ENCODE measurements at regions not wholly inside any gene's neighbourhood (a gene's known extent, or its start where the extent isn't known, plus 50 kb on each side); places are given as distances from the start of the nearest gene placed in this dataset.

DNA sequence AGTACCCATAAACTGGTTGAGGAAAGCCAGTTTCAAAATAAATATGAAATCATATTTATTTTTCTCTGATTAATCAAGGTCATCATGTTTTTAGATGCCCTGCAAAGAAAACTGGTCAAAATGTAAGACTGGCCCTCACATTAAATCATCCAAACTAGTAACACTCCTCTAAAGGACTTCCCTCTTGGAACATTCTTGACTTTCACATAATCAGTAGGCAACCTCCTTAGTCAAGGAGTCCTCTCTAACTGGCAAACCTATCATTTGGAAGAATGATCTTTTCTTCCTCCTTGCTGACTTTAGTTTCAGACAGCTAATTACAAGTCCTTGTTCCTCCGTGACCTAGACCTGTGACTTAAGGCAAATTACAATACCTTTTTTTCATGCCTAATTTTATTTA is 82.5 kb upstream of the DCBLD2 start:
- Histone ChIP-seq H3K79me1 (ENCODE audit: insufficient read depth, low read depth, low read length, poor library complexity, severe bottlenecking) (no peaks in the 10 kb centered on the region), H3K79me2 (ENCODE audit: insufficient read depth, low read length) (no peaks in the 10 kb centered on the region), H3K23me2 (ENCODE audit: insufficient read length, low read depth, low read length, poor library complexity, severe bottlenecking) (no peaks in the 10 kb centered on the region), H2BK15ac (ENCODE audit: low read depth, low read length) (no peak overlapping the region), H3K4me2 (ENCODE audit: insufficient read depth, insufficient read length, low read length) (no peak overlapping the region), H2BK120ac (ENCODE audit: low read depth, low read length, poor library complexity, severe bottlenecking) (no peak overlapping the region), H3K4me1 (ENCODE audit: insufficient read depth, low read length) (no peaks in the 10 kb centered on the region), H3K27ac (ENCODE audit: insufficient read length, low read depth, low read length) (no peak overlapping the region), H3K14ac (ENCODE audit: insufficient read depth, low read length) (no peak overlapping the region), H4K8ac (replicated peaks; ENCODE audit: insufficient read length, low read depth, low read length) (no peak overlapping the region), H3K56ac (ENCODE audit: insufficient read length, low read depth, low read length) (no peak overlapping the region), H3K23ac (ENCODE audit: insufficient read length, low read depth, low read length) (no peak overlapping the region), H2AK5ac (ENCODE audit: insufficient read length, low read length) (no peak overlapping the region), H4K20me1 (ENCODE audit: control insufficient read depth, insufficient read depth, insufficient read length) (no peaks in the 10 kb centered on the region), H4K91ac (ENCODE audit: insufficient read length, low read depth, low read length) (no peak overlapping the region), H2AFZ (ENCODE audit: low read length) (no peak overlapping the region), H3K27me3 (ENCODE audit: insufficient read depth, low read length) (no peaks in the 10 kb centered on the region), H2BK12ac (ENCODE audit: insufficient read length, low read depth, low read length) (no peak overlapping the region), H2BK5ac (ENCODE audit: insufficient read length, low read length) (no peak overlapping the region), H3T11ph (ENCODE audit: low read length) (no peak overlapping the region), H2BK20ac (ENCODE audit: low read depth, low read length, poor library complexity, severe bottlenecking) (no peak overlapping the region), H3K9me3 (ENCODE audit: control insufficient read depth, low read depth, low read length) (no peaks in the 10 kb centered on the region), H3K4ac (ENCODE audit: low read depth, low read length) (no peak overlapping the region), H3K9ac (ENCODE audit: extremely low read depth, insufficient read length, low read length) (no peak overlapping the region), H3K18ac (ENCODE audit: insufficient read length, low read depth, low read length) (no peak overlapping the region), H4K5ac (ENCODE audit: insufficient read length, low read depth, low read length) (no peak overlapping the region)
- no peak for TF ChIP-seq CTCF (conservative IDR thresholded peaks at IDR 0.05)
- Mint-ChIP-seq H3K4me3 (no peak overlapping the region), H3K4me1 (peaks cover 18 to 21% of the 10 kb centered on the region in 2 experiments), H3K36me3 (ENCODE audit: insufficient read depth in 1 of 3, low read depth in 3 of 3) (no peaks in the 10 kb centered on the region), H3K9me3 (no peaks in the 10 kb centered on the region), H3K27me3 (ENCODE audit: low read depth) (no peaks in the 10 kb centered on the region), H3K27ac (no peak overlapping the region; a peak in 1 of 7 replicates)
- WGBS (ENCODE audit: extremely low coverage, insufficient read length, low lambda C conversion rate), result no CpG with 5 or more reads among the region's 1 CpG
- DNase-seq, result no peak
